Stomach (tissue), 4 donors: ENCODE measurements at regions not wholly inside any gene's neighbourhood (a gene's known extent, or its start where the extent isn't known, plus 50 kb on each side); places are given as distances from the start of the nearest gene placed in this dataset.

Experiments used
- CTCF ChIP-seq, 7 experiments: fragments of 450-650 bp in 4 of 7; fragments of 200-600 bp in 3 of 7; sonication (generic) in 3 of 7; IDR thresholded peaks; one replicate each; pipeline ENCODE4 v1.5.1; 2016 to 2019; ENCODE audit warnings: antibody characterized with exemption in 7 of 7, control low read depth in 2 of 7, mild to moderate bottlenecking in 1 of 7
- EP300 ChIP-seq: sonication (generic); formaldehyde crosslinking; IDR thresholded peaks from one replicate; pipeline ENCODE4 v1.6.1; 2017; ENCODE audit warnings: antibody characterized with exemption

GRCh38 chr20:50287512-50287911 lies 96.9 kb downstream of the CEBPB start:
- TF ChIP-seq CTCF (IDR thresholded peaks at IDR 0.05): no peak
- no peak for TF ChIP-seq EP300
